ENCODE measurements at regions not wholly inside any gene's neighbourhood (a gene's known extent, or its start where the extent isn't known, plus 50 kb on each side); places are given as distances from the start of the nearest gene placed in this dataset.

- H3K36me3 ChIP-seq (replicated peaks in 1 of 2; ENCODE audit: control extremely low read depth in 1 of 2, control insufficient read depth in 1 of 2, extremely low read depth in 1 of 2, insufficient read depth in 2 of 2, low read length in 1 of 2) = no peaks in the 10 kb centered on the region
- no peaks in the 10 kb centered on the region for H3K4me1 ChIP-seq (ENCODE audit: control insufficient read depth in 2 of 2, insufficient read depth in 2 of 2, low read length in 2 of 2)
- no peaks in the 10 kb centered on the region for H4K20me1 ChIP-seq (ENCODE audit: control insufficient read depth, insufficient read depth, low read length, poor library complexity, severe bottlenecking)
- H3K9ac ChIP-seq (ENCODE audit: low read length) = no peak overlapping the region
- ChIA-PET CTCF (no interaction called here), POLR2A (no interaction called here)
- H3K4me3 Mint-ChIP-seq = no peak overlapping the region
- no peaks in the 10 kb centered on the region for H3K27me3 ChIP-seq (replicated peaks in 1 of 4; ENCODE audit: control extremely low read depth in 1 of 4, control insufficient read depth in 3 of 4, insufficient read depth in 4 of 4, low read length in 3 of 4)
- H3K27ac Mint-ChIP-seq = no peak overlapping the region
- no peak for ATAC-seq (ENCODE audit: low read depth)
- TF ChIP-seq, protein P1, sequence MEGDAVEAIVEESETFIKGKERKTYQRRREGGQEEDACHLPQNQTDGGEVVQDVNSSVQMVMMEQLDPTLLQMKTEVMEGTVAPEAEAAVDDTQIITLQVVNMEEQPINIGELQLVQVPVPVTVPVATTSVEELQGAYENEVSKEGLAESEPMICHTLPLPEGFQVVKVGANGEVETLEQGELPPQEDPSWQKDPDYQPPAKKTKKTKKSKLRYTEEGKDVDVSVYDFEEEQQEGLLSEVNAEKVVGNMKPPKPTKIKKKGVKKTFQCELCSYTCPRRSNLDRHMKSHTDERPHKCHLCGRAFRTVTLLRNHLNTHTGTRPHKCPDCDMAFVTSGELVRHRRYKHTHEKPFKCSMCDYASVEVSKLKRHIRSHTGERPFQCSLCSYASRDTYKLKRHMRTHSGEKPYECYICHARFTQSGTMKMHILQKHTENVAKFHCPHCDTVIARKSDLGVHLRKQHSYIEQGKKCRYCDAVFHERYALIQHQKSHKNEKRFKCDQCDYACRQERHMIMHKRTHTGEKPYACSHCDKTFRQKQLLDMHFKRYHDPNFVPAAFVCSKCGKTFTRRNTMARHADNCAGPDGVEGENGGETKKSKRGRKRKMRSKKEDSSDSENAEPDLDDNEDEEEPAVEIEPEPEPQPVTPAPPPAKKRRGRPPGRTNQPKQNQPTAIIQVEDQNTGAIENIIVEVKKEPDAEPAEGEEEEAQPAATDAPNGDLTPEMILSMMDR (IDR thresholded peaks at IDR 0.05) = no peak
- TF ChIP-seq EZH2 (IDR thresholded peaks at IDR 0.05; ENCODE audit: borderline replicate concordance, insufficient read depth, low read depth, low read length, poor library complexity, severe bottlenecking) = no peak
- H3K27ac ChIP-seq (ENCODE audit: low read length in 2 of 2) = no peak overlapping the region
- DNase-seq = no peak
- no peaks in the 10 kb centered on the region for H3K79me2 ChIP-seq (ENCODE audit: control insufficient read depth, insufficient read depth, low read length)
- H3K9me3 ChIP-seq (ENCODE audit: control extremely low read depth in 1 of 3, control insufficient read depth in 2 of 3, insufficient read depth in 1 of 3, low read length in 2 of 3) = no peaks in the 10 kb centered on the region
- no peak overlapping the region for H2AFZ ChIP-seq (ENCODE audit: insufficient read depth, low read depth, low read length, poor library complexity, severe bottlenecking)
- no peaks in the 10 kb centered on the region for H3K27me3 Mint-ChIP-seq
- H3K4me1 Mint-ChIP-seq = no peaks in the 10 kb centered on the region
- WGBS (ENCODE audit: insufficient coverage) = no CpG with 5 or more reads among the region's 1 CpG
- intact Hi-C loops (cut with micrococcal nuclease) = no loop called here
- H3K4me3 ChIP-seq (ENCODE audit: control extremely low read depth in 1 of 5, extremely low read depth in 1 of 5, insufficient read depth in 1 of 5, low read depth in 2 of 5, low read length in 4 of 5) = no peak overlapping the region
- no peaks in the 10 kb centered on the region for H3K9me3 Mint-ChIP-seq (ENCODE audit: insufficient read depth)
- no peak overlapping the region for H3K4me2 ChIP-seq (replicated peaks; ENCODE audit: low read depth, low read length, poor library complexity, severe bottlenecking)
Observed at GRCh38 chr6:97989451-97989850, 706.4 kb upstream of the MMS22L start.

- Histone ChIP-seq H3K36me3 (replicated peaks in 1 of 2; ENCODE audit: control extremely low read depth in 1 of 2, control insufficient read depth in 1 of 2, extremely low read depth in 1 of 2, insufficient read depth in 2 of 2, low read length in 1 of 2) (no peaks in the 10 kb centered on the region), H3K4me1 (ENCODE audit: control insufficient read depth in 2 of 2, insufficient read depth in 2 of 2, low read length in 2 of 2) (no peaks in the 10 kb centered on the region), H3K27ac (ENCODE audit: low read length in 2 of 2) (no peak overlapping the region), H4K20me1 (ENCODE audit: control insufficient read depth, insufficient read depth, low read length, poor library complexity, severe bottlenecking) (no peaks in the 10 kb centered on the region), H3K9ac (ENCODE audit: low read length) (no peak overlapping the region), H2AFZ (ENCODE audit: insufficient read depth, low read depth, low read length, poor library complexity, severe bottlenecking) (no peak overlapping the region), H3K9me3 (ENCODE audit: control extremely low read depth in 1 of 3, control insufficient read depth in 2 of 3, insufficient read depth in 1 of 3, low read length in 2 of 3) (no peaks in the 10 kb centered on the region), H3K4me3 (ENCODE audit: control extremely low read depth in 1 of 5, extremely low read depth in 1 of 5, insufficient read depth in 1 of 5, low read depth in 2 of 5, low read length in 4 of 5) (no peak overlapping the region), H3K4me2 (replicated peaks; ENCODE audit: low read depth, low read length, poor library complexity, severe bottlenecking) (no peak overlapping the region), H3K79me2 (ENCODE audit: control insufficient read depth, insufficient read depth, low read length) (no peaks in the 10 kb centered on the region), H3K27me3 (replicated peaks in 1 of 4; ENCODE audit: control extremely low read depth in 1 of 4, control insufficient read depth in 3 of 4, insufficient read depth in 4 of 4, low read length in 3 of 4) (no peaks in the 10 kb centered on the region)
- Mint-ChIP-seq H3K9me3 (ENCODE audit: insufficient read depth) (no peaks in the 10 kb centered on the region), H3K4me3 (no peak overlapping the region), H3K27me3 (no peaks in the 10 kb centered on the region), H3K4me1 (no peaks in the 10 kb centered on the region), H3K27ac (no peak overlapping the region)
- CTCF ChIA-PET = no interaction called here
- DNase-seq = no peak
- no peak for ATAC-seq (ENCODE audit: low read depth)
- TF ChIP-seq EZH2 (IDR thresholded peaks at IDR 0.05; ENCODE audit: borderline replicate concordance, insufficient read depth, low read depth, low read length, poor library complexity, severe bottlenecking) = no peak
- TF ChIP-seq, protein P1 (IDR thresholded peaks at IDR 0.05) = no peak
- intact Hi-C loops (cut with micrococcal nuclease) = no loop called here
- POLR2A ChIA-PET = no interaction called here
Observed at GRCh38 chr6:97995158-97995557, 712.1 kb upstream of the MMS22L start.

All from B cell (primary cell).